ENCODE measurements at regions not wholly inside any gene's neighbourhood (a gene's known extent, or its start where the extent isn't known, plus 50 kb on each side); places are given as distances from the start of the nearest gene placed in this dataset.

DNA sequence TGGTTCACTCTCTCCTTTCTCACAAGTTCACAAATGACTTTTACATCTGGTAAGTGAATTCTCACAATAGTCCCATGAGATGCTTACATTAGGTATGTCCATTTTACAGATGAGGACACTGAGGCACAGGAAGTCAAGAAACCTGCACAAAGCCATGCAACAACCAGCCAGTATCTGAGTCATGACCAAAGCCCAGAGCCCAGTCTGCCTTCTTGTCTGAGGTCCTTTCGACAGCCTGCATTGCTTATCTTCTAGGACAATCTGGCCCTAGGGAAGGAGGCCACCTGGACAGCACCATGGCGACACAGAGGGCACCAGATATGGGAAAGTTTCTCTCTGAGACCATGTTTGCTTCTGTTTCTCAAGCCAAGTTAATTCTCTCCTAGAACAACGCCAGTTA lies 197.1 kb downstream of the NSG2 start:
- TF ChIP-seq EZH2 (IDR thresholded peaks at IDR 0.05; ENCODE audit: borderline replicate concordance) (no peak), EZH2phosphoT487 (IDR thresholded peaks at IDR 0.05; ENCODE audit: low read depth, severe bottlenecking, unreplicated experiment) (no peak)
- TF ChIP-seq, protein P1, sequence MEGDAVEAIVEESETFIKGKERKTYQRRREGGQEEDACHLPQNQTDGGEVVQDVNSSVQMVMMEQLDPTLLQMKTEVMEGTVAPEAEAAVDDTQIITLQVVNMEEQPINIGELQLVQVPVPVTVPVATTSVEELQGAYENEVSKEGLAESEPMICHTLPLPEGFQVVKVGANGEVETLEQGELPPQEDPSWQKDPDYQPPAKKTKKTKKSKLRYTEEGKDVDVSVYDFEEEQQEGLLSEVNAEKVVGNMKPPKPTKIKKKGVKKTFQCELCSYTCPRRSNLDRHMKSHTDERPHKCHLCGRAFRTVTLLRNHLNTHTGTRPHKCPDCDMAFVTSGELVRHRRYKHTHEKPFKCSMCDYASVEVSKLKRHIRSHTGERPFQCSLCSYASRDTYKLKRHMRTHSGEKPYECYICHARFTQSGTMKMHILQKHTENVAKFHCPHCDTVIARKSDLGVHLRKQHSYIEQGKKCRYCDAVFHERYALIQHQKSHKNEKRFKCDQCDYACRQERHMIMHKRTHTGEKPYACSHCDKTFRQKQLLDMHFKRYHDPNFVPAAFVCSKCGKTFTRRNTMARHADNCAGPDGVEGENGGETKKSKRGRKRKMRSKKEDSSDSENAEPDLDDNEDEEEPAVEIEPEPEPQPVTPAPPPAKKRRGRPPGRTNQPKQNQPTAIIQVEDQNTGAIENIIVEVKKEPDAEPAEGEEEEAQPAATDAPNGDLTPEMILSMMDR (IDR thresholded peaks at IDR 0.05; ENCODE audit: poor library complexity) = no peak
